Nephron (organoid): ENCODE measurements at regions not wholly inside any gene's neighbourhood (a gene's known extent, or its start where the extent isn't known, plus 50 kb on each side); places are given as distances from the start of the nearest gene placed in this dataset.
A peak's percentile ranks its signal among the peaks of the same experiment; 100 is the strongest.

ENCODE experiments used
- H3K27ac Mint-ChIP-seq, 3 experiments: 2 replicates each; pipeline ENCODE4 v1.8.0; 2020; ENCODE audit warnings: mixed read lengths in 3 of 3, mild to moderate bottlenecking in 2 of 3, moderate library complexity in 1 of 3
- H3K27me3 Mint-ChIP-seq: 2 replicates; pipeline ENCODE4 v1.8.0; 2021; ENCODE audit warnings: low read depth, mild to moderate bottlenecking, moderate library complexity, mixed read lengths
- H3K36me3 Mint-ChIP-seq: 2 replicates; pipeline ENCODE4 v1.8.0; 2020; ENCODE audit warnings: low read depth, mixed read lengths
- H3K4me1 Mint-ChIP-seq: 2 replicates; pipeline ENCODE4 v1.8.0; 2020; ENCODE audit warnings: mixed read lengths
- H3K4me3 Mint-ChIP-seq, 3 experiments: 2 replicates each; pipeline ENCODE4 v1.8.0; 2020; ENCODE audit warnings: mild to moderate bottlenecking in 3 of 3, mixed read lengths in 3 of 3, moderate library complexity in 2 of 3
- H3K9me3 Mint-ChIP-seq: 2 replicates; pipeline ENCODE4 v1.8.0; 2020; ENCODE audit warnings: mixed read lengths
- TF ChIP-seq, protein P1 (sequence below), 3 experiments: fragments of 200-600 bp; sonication (generic); IDR thresholded peaks; one replicate each; pipeline ENCODE4 v1.5.0; 2021; ENCODE audit warnings: antibody characterized with exemption in 3 of 3; ENCODE audit not compliant: unreplicated experiment in 3 of 3

DNA sequence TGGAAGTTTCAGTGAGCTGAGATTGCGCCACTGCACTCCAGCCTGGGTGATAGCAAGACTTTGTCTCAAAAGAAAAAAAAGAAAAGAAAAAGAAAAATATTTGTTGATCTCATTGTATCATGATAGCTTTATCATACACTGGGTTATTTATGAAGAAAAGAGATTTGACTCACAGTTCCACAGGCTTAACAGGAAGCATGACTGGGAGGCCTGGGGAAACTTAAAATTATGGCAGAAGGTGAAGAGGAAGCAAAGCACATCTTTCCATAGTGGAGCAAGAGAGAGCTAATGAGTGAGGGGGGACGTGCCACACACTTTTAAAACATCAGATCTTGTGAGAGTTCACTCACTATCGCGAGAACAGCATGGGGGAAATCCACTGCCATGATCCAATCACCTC, 72.7 kb upstream of the FUT8 start:
- H3K27ac Mint-ChIP-seq = no peak overlapping the region

DNA sequence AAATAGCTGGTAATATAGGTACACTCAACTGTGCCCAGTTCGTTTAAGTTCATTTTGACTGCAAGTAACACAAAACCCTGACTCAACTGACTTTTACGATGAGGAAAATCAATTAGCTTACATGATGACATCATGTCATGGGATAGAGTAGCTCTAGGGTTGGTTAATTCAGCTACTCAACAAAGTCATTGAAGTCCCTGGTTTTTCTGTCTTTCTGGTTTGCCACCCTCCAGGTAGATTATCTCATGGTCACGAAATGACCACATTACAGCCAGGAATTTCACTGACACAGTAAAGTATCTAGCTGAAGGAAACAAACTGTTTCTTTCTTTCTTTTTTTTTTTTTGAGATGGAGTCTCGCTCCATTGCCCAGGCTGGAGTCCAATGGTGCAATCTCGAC, 68.5 kb upstream of the FUT8 start:
- no peaks in the 10 kb centered on the region for H3K9me3 Mint-ChIP-seq
- H3K4me1 Mint-ChIP-seq = peaks cover 10% of the 10 kb centered on the region
- no peak overlapping the region for H3K27ac Mint-ChIP-seq
- TF ChIP-seq, protein P1, sequence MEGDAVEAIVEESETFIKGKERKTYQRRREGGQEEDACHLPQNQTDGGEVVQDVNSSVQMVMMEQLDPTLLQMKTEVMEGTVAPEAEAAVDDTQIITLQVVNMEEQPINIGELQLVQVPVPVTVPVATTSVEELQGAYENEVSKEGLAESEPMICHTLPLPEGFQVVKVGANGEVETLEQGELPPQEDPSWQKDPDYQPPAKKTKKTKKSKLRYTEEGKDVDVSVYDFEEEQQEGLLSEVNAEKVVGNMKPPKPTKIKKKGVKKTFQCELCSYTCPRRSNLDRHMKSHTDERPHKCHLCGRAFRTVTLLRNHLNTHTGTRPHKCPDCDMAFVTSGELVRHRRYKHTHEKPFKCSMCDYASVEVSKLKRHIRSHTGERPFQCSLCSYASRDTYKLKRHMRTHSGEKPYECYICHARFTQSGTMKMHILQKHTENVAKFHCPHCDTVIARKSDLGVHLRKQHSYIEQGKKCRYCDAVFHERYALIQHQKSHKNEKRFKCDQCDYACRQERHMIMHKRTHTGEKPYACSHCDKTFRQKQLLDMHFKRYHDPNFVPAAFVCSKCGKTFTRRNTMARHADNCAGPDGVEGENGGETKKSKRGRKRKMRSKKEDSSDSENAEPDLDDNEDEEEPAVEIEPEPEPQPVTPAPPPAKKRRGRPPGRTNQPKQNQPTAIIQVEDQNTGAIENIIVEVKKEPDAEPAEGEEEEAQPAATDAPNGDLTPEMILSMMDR (IDR thresholded peaks at IDR 0.05; ENCODE audit: unreplicated experiment in 3 of 3) = no peak
- H3K4me3 Mint-ChIP-seq = no peak overlapping the region
- H3K27me3 Mint-ChIP-seq = peaks cover 3% of the 10 kb centered on the region
- H3K36me3 Mint-ChIP-seq = no peaks in the 10 kb centered on the region

More for the DNA sequence above, 72.7 kb upstream of the FUT8 start:
- Mint-ChIP-seq H3K4me3 (no peak overlapping the region), H3K27me3 (no peaks in the 10 kb centered on the region), H3K36me3 (no peaks in the 10 kb centered on the region), H3K4me1 (peaks cover 16% of the 10 kb centered on the region), H3K9me3 (no peaks in the 10 kb centered on the region)
- TF ChIP-seq, protein P1 (IDR thresholded peaks at IDR 0.05; ENCODE audit: unreplicated experiment in 3 of 3) = no peak

DNA sequence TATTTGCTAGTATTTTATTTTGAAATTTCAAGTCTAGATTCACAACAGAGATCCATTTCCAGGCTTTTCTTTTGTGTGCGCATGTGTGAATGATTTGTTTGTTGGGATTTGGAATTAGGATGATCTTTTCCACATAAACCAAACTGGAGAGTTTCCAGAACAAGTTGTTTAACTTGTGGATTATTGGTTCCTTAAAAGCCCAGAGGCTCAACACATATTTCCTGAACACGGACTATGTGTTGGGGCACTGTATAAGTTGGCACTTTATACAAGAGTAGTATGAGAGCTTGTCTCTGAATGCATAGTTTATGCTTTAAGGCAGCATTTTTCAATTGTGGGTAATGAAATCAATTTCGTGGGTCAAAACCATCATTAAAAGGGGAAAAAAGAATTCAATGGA, 67.3 kb upstream of the FUT8 start:
- H3K9me3 Mint-ChIP-seq = no peaks in the 10 kb centered on the region
- H3K27me3 Mint-ChIP-seq = peaks cover 3% of the 10 kb centered on the region
- no peaks in the 10 kb centered on the region for H3K36me3 Mint-ChIP-seq
- no peak overlapping the region for H3K4me3 Mint-ChIP-seq
- H3K4me1 Mint-ChIP-seq = peaks cover 10% of the 10 kb centered on the region
- peak overlapping the region in 1 of 3 experiments; percentile 78 for H3K27ac Mint-ChIP-seq
- TF ChIP-seq, protein P1 (IDR thresholded peaks at IDR 0.05; ENCODE audit: unreplicated experiment in 3 of 3) = no peak

DNA sequence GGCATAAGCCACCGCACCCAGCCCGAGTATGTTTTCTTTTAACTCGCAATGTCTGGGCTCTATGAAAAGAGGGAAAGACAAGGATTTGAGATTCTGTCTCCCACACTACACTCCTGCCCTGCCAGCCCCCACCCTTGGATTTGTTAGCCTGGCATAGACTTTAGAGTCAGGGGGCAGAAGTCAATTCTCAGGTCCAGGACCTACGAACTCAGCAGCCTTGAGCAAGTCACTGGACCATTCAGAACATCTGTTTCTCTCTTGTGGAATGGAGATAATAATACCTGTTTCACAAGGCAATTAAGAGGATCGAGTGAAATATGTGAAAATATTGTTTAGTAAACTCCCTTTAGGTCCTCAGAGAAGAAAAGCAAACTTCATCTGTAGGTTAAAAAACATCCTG, 66.1 kb upstream of the FUT8 start:
- H3K27ac Mint-ChIP-seq = peak overlapping the region; percentile 25 to 90 (median 33)
- H3K36me3 Mint-ChIP-seq = no peaks in the 10 kb centered on the region
- H3K9me3 Mint-ChIP-seq = no peaks in the 10 kb centered on the region
- H3K4me3 Mint-ChIP-seq = peak overlapping the region in 2 of 3 experiments; percentile 0 to 51
- peaks cover 3% of the 10 kb centered on the region for H3K27me3 Mint-ChIP-seq
- TF ChIP-seq, protein P1 (IDR thresholded peaks at IDR 0.05; ENCODE audit: unreplicated experiment in 3 of 3) = no peak
- peaks cover 10% of the 10 kb centered on the region for H3K4me1 Mint-ChIP-seq

DNA sequence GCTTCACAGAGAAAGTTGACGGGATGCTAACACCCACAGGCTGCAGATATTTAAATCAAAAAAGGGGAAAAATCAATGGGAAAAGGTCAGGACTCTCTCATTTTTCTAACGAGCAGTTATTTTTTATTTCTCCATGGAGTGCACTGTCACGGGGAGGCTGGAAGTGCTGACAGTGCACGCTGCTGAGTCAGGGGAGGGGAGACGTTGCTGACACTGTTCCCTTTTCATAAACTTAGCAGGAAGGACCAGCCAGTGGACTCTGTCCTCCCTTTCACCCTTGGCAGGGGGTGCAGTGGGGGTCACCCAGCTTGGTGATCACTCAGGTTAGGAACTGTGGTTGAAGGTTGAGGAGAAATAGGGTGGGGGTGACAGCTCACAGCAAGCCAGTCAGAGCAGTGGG, 65.6 kb upstream of the FUT8 start:
- TF ChIP-seq, protein P1 (IDR thresholded peaks at IDR 0.05; ENCODE audit: unreplicated experiment in 3 of 3) = no peak
- peaks cover 3% of the 10 kb centered on the region for H3K27me3 Mint-ChIP-seq
- peaks cover 14% of the 10 kb centered on the region for H3K4me1 Mint-ChIP-seq
- H3K27ac Mint-ChIP-seq = peak overlapping the region; percentile 25 to 90 (median 33)
- no peaks in the 10 kb centered on the region for H3K9me3 Mint-ChIP-seq
- H3K4me3 Mint-ChIP-seq = peak overlapping the region in 2 of 3 experiments; percentile 0 to 51
- no peaks in the 10 kb centered on the region for H3K36me3 Mint-ChIP-seq

DNA sequence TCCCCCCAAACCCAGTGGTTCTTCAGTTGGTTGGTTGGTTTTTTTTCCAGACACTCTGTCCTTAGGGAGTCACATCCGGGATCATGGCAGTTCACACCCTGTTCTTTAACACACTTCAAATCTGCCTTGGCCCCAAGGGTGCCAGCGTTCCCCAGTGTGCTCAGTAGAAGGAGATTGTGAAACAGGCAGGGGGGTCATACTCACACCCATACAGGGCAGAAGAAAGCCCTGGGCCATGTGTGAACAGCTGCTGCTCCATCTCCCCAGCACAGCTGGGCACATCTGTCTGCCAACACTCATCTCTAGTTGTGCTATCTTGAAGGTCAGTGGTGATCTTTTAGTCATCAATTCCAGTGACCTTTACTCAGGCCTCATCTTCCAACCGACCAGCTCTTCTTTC, 64.4 kb upstream of the FUT8 start:
- Mint-ChIP-seq H3K9me3 (no peaks in the 10 kb centered on the region), H3K27ac (peak overlapping the region in 2 of 3 experiments; percentile 5 to 53), H3K27me3 (peaks cover 3% of the 10 kb centered on the region), H3K36me3 (no peaks in the 10 kb centered on the region), H3K4me3 (no peak overlapping the region), H3K4me1 (peaks cover 14% of the 10 kb centered on the region)
- TF ChIP-seq, protein P1 (IDR thresholded peaks at IDR 0.05; ENCODE audit: unreplicated experiment in 3 of 3) = no peak
